Skeletal muscle satellite cell (primary cell): ENCODE measurements at regions not wholly inside any gene's neighbourhood (a gene's known extent, or its start where the extent isn't known, plus 50 kb on each side); places are given as distances from the start of the nearest gene placed in this dataset.

ENCODE experiments used
- H3K27me3 ChIP-seq: 2 replicates; pipeline ENCODE4 v1.7.0; 2013; ENCODE audit warnings: low read length; ENCODE audit not compliant: control insufficient read depth, insufficient read depth
- H3K36me3 ChIP-seq: 2 replicates; pipeline ENCODE4 v1.7.0; 2013; ENCODE audit warnings: mild to moderate bottlenecking, control low read depth, low read length; ENCODE audit not compliant: insufficient read depth
- H3K4me1 ChIP-seq: 2 replicates; pipeline ENCODE4 v1.7.0; 2013; ENCODE audit warnings: low read length; ENCODE audit not compliant: control insufficient read depth, insufficient read depth
- H3K4me2 ChIP-seq: 2 replicates; pipeline ENCODE4 v1.7.0; 2013; ENCODE audit warnings: mild to moderate bottlenecking, low read length
- H3K4me3 ChIP-seq: 2 replicates; pipeline ENCODE4 v1.7.0; 2013; ENCODE audit warnings: low read length
- H3K9ac ChIP-seq: 2 replicates; pipeline ENCODE4 v1.7.0; 2013; ENCODE audit warnings: mild to moderate bottlenecking, low read depth, low read length, moderate library complexity
- H3K9me3 ChIP-seq: replicated peaks from 2 replicates; pipeline ENCODE4 v1.7.0; 2013; ENCODE audit warnings: mild to moderate bottlenecking, control low read depth, low read length

- H3K4me2 ChIP-seq, result no peak overlapping the region
- H3K4me1 ChIP-seq, result peaks cover 3% of the 10 kb centered on the region
- H3K4me3 ChIP-seq, result no peak overlapping the region
- H3K9ac ChIP-seq, result no peak overlapping the region
- no peaks in the 10 kb centered on the region for H3K36me3 ChIP-seq
- H3K27me3 ChIP-seq, result no peaks in the 10 kb centered on the region
- H3K9me3 ChIP-seq, result no peaks in the 10 kb centered on the region
Observed at GRCh38 chr12:91959220-91959619, 186.4 kb downstream of the BTG1 start.

GRCh38 chr12:91958816-91959215 is 186.8 kb downstream of the BTG1 start:
- Histone ChIP-seq H3K27me3 (no peaks in the 10 kb centered on the region), H3K4me3 (no peak overlapping the region), H3K36me3 (no peaks in the 10 kb centered on the region), H3K9me3 (no peaks in the 10 kb centered on the region), H3K9ac (no peak overlapping the region), H3K4me1 (peaks cover 3% of the 10 kb centered on the region), H3K4me2 (no peak overlapping the region)

- Histone ChIP-seq H3K4me3 (no peak overlapping the region), H3K27me3 (no peaks in the 10 kb centered on the region), H3K9me3 (no peaks in the 10 kb centered on the region), H3K4me1 (peaks cover 3% of the 10 kb centered on the region), H3K9ac (no peak overlapping the region), H3K36me3 (no peaks in the 10 kb centered on the region), H3K4me2 (no peak overlapping the region)
Observed at GRCh38 chr12:91954747-91955146, 190.9 kb downstream of the BTG1 start.

GRCh38 chr12:91954326-91954725 is 191.3 kb downstream of the BTG1 start:
- Histone ChIP-seq H3K4me2 (no peak overlapping the region), H3K9me3 (no peaks in the 10 kb centered on the region), H3K4me1 (peaks cover 3% of the 10 kb centered on the region), H3K4me3 (no peak overlapping the region), H3K36me3 (no peaks in the 10 kb centered on the region), H3K27me3 (no peaks in the 10 kb centered on the region), H3K9ac (no peak overlapping the region)

GRCh38 chr12:91952916-91953315 is 192.7 kb downstream of the BTG1 start:
- Histone ChIP-seq H3K27me3 (no peaks in the 10 kb centered on the region), H3K9me3 (no peaks in the 10 kb centered on the region), H3K4me2 (no peak overlapping the region), H3K4me1 (peaks cover 3% of the 10 kb centered on the region), H3K9ac (no peak overlapping the region), H3K36me3 (no peaks in the 10 kb centered on the region), H3K4me3 (no peak overlapping the region)

GRCh38 chr12:91951571-91951970 is 194.1 kb downstream of the BTG1 start:
- peaks cover 1% of the 10 kb centered on the region for H3K4me1 ChIP-seq
- no peak overlapping the region for H3K4me2 ChIP-seq
- H3K36me3 ChIP-seq, result no peaks in the 10 kb centered on the region
- no peak overlapping the region for H3K9ac ChIP-seq
- no peak overlapping the region for H3K4me3 ChIP-seq
- no peaks in the 10 kb centered on the region for H3K9me3 ChIP-seq
- H3K27me3 ChIP-seq, result no peaks in the 10 kb centered on the region

GRCh38 chr12:91948504-91948903 is 197.1 kb downstream of the BTG1 start:
- Histone ChIP-seq H3K9ac (no peak overlapping the region), H3K4me1 (no peaks in the 10 kb centered on the region), H3K9me3 (no peaks in the 10 kb centered on the region), H3K4me2 (no peak overlapping the region), H3K36me3 (no peaks in the 10 kb centered on the region), H3K27me3 (no peaks in the 10 kb centered on the region), H3K4me3 (no peak overlapping the region)

- H3K4me2 ChIP-seq, result no peak overlapping the region
- H3K4me3 ChIP-seq, result no peak overlapping the region
- no peaks in the 10 kb centered on the region for H3K4me1 ChIP-seq
- no peaks in the 10 kb centered on the region for H3K9me3 ChIP-seq
- H3K36me3 ChIP-seq, result no peaks in the 10 kb centered on the region
- no peaks in the 10 kb centered on the region for H3K27me3 ChIP-seq
- H3K9ac ChIP-seq, result no peak overlapping the region
Observed at GRCh38 chr12:91947459-91947858, 198.2 kb downstream of the BTG1 start.

- Histone ChIP-seq H3K9ac (no peak overlapping the region), H3K9me3 (no peaks in the 10 kb centered on the region), H3K4me2 (no peak overlapping the region), H3K4me1 (no peaks in the 10 kb centered on the region), H3K27me3 (no peaks in the 10 kb centered on the region), H3K4me3 (no peak overlapping the region), H3K36me3 (no peaks in the 10 kb centered on the region)
Observed at GRCh38 chr12:91944637-91945036, 201.0 kb downstream of the BTG1 start.

- H3K4me2 ChIP-seq, result no peak overlapping the region
- H3K9me3 ChIP-seq, result no peaks in the 10 kb centered on the region
Observed at GRCh38 chr12:91940826-91941570, 204.6 kb downstream of the BTG1 start.

GRCh38 chr12:91940322-91940721 is 205.3 kb downstream of the BTG1 start:
- no peak overlapping the region for H3K4me3 ChIP-seq
- H3K9ac ChIP-seq, result no peak overlapping the region
- no peaks in the 10 kb centered on the region for H3K4me1 ChIP-seq
- H3K27me3 ChIP-seq, result no peaks in the 10 kb centered on the region
- no peaks in the 10 kb centered on the region for H3K36me3 ChIP-seq
- H3K9me3 ChIP-seq, result no peaks in the 10 kb centered on the region
- H3K4me2 ChIP-seq, result no peak overlapping the region

More at GRCh38 chr12:91940826-91941570, 204.6 kb downstream of the BTG1 start:
- H3K4me1 ChIP-seq, result no peaks in the 10 kb centered on the region
- H3K36me3 ChIP-seq, result no peaks in the 10 kb centered on the region
- H3K9ac ChIP-seq, result no peak overlapping the region
- no peaks in the 10 kb centered on the region for H3K27me3 ChIP-seq
- no peak overlapping the region for H3K4me3 ChIP-seq

GRCh38 chr12:91937706-91938105 is 207.9 kb downstream of the BTG1 start:
- Histone ChIP-seq H3K27me3 (no peaks in the 10 kb centered on the region), H3K4me1 (no peaks in the 10 kb centered on the region), H3K4me3 (no peak overlapping the region), H3K4me2 (no peak overlapping the region), H3K9me3 (no peaks in the 10 kb centered on the region), H3K9ac (no peak overlapping the region), H3K36me3 (no peaks in the 10 kb centered on the region)
